Right atrium auricular region (tissue), 2 donors: ENCODE measurements at regions not wholly inside any gene's neighbourhood (a gene's known extent, or its start where the extent isn't known, plus 50 kb on each side); places are given as distances from the start of the nearest gene placed in this dataset.

Experiments used
- DNase-seq: peaks from one replicate; pipeline ENCODE4 v3.0.0-alpha.2; 2019; ENCODE audit warnings: low spot score
- H3K27ac ChIP-seq, 2 donors: fragments of 200-600 bp; sonication (generic); 1 replicate in 1 of 2; 2 replicates in 1 of 2; pipeline ENCODE4 v1.5.1; 2016 to 2019
- H3K27me3 ChIP-seq, 2 donors: fragments of 200-600 bp; sonication (generic); one replicate each; pipeline versions ENCODE4 v1.5.1 to v1.6.0; 2017 to 2019
- H3K36me3 ChIP-seq: fragments of 200-600 bp; sonication (generic); one replicate; pipeline ENCODE4 v1.5.1; 2016
- H3K4me1 ChIP-seq, 2 donors: fragments of 200-600 bp; sonication (generic); one replicate each; pipeline versions ENCODE4 v1.5.1 to v1.6.0; 2017 to 2019
- H3K4me3 ChIP-seq, 2 donors: fragments of 200-600 bp; sonication (generic); 1 replicate in 1 of 2; 2 replicates in 1 of 2; pipeline ENCODE4 v1.5.1; 2017 to 2019; ENCODE audit warnings: mild to moderate bottlenecking in 1 of 2, moderate library complexity in 1 of 2
- H3K9me3 ChIP-seq, 2 donors: fragments of 200-600 bp; sonication (generic); one replicate each; pipeline ENCODE4 v1.5.1; 2019
- TF ChIP-seq, protein P1 (sequence below), 2 donors: fragments of 200-600 bp; sonication (generic); IDR thresholded peaks; one replicate each; pipeline ENCODE4 v1.5.1; 2019; ENCODE audit warnings: antibody characterized with exemption in 2 of 2

DNA sequence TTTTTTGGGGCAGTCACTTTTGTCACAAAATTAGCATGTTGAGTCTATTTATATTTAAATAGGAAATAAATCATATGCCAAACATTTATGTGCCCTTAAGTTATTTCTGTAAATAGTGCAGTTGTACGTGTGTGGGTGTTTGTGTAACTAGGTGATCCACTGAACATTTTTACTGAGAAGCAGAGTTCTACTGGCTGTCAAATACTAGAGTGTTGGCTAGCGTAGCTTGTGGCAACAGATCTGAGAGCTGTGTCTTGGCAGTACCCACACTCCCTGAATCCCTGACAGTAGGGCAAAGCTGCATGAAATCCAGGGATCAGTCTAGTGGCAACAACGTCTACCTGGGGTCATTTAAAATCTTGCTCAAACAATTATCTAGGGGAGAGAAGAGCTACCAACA, 273.1 kb upstream of the SLC8A1 start:
- H3K27ac ChIP-seq = no peak overlapping the region
- no peak for DNase-seq

DNA sequence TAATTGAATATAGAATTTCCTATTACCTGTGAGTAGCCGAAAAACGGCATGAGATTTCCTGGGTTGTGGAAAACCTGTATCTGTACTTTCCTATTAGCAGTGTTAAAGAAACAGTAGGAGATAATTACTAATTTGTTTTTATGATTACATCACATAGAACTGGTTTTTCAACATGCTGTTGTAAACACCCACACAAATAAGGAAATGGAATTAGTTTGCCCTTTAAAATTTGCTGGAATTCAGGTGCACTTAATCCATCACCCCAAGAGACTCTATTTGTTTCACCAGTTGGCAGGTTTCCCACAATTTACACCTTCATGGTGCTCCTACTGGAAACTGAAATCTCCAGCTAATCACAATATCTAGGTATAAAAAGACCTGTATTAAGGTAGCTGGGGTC, 274.1 kb upstream of the SLC8A1 start:
- Histone ChIP-seq H3K4me3 (no peak overlapping the region), H3K27me3 (no peaks in the 10 kb centered on the region), H3K36me3 (no peaks in the 10 kb centered on the region), H3K27ac (no peak overlapping the region), H3K9me3 (no peaks in the 10 kb centered on the region), H3K4me1 (peaks cover 0 to 4% of the 10 kb centered on the region in 2 donors)
- DNase-seq = no peak
- TF ChIP-seq, protein P1, sequence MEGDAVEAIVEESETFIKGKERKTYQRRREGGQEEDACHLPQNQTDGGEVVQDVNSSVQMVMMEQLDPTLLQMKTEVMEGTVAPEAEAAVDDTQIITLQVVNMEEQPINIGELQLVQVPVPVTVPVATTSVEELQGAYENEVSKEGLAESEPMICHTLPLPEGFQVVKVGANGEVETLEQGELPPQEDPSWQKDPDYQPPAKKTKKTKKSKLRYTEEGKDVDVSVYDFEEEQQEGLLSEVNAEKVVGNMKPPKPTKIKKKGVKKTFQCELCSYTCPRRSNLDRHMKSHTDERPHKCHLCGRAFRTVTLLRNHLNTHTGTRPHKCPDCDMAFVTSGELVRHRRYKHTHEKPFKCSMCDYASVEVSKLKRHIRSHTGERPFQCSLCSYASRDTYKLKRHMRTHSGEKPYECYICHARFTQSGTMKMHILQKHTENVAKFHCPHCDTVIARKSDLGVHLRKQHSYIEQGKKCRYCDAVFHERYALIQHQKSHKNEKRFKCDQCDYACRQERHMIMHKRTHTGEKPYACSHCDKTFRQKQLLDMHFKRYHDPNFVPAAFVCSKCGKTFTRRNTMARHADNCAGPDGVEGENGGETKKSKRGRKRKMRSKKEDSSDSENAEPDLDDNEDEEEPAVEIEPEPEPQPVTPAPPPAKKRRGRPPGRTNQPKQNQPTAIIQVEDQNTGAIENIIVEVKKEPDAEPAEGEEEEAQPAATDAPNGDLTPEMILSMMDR (IDR thresholded peaks at IDR 0.05) = no peak

More for the DNA sequence above, 273.1 kb upstream of the SLC8A1 start:
- Histone ChIP-seq H3K27me3 (no peaks in the 10 kb centered on the region), H3K4me3 (no peak overlapping the region), H3K36me3 (no peaks in the 10 kb centered on the region), H3K4me1 (peaks cover 0 to 4% of the 10 kb centered on the region in 2 donors), H3K9me3 (no peaks in the 10 kb centered on the region)
- TF ChIP-seq, protein P1 (IDR thresholded peaks at IDR 0.05) = no peak

DNA sequence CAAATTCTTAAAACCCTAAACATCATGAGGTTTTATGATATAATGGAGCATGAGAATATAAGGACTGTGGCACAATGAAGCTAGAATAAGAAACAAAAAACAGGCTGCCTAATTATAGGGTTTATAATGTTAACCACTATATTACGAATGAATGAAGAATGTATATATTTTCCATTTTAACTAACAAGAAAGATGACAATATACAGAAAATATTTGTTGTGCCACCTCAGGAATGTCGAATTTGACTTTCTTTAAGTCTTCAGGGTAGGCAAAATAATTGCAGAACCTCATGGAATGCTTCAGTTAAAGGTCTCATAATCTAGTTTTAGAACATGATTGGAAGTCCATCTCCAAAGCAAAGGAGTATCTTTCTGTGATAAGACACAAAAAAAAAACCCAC, 282.9 kb upstream of the SLC8A1 start:
- Histone ChIP-seq H3K36me3 (no peaks in the 10 kb centered on the region), H3K4me3 (no peak overlapping the region), H3K27ac (no peak overlapping the region), H3K9me3 (no peaks in the 10 kb centered on the region), H3K4me1 (no peaks in the 10 kb centered on the region), H3K27me3 (no peaks in the 10 kb centered on the region)
- TF ChIP-seq, protein P1 (IDR thresholded peaks at IDR 0.05) = no peak
- DNase-seq = no peak

DNA sequence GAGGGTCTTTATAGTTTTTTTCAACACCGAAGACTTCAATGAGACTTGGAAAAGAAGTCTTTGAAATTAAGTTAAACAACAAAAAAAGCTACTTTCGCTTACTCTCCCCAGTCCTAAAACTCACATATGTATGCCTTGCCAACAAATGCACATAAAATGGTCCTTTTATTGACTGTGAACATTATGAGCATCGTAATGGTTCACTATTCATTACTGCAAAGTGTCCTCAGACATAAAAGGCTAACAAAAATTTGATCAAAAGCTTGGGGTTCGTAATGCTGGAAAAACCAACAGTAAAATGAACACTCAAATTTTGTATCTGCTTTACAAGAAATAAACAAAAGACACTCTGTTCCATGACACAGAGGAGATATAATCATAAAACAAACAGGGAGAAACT, 285.3 kb upstream of the SLC8A1 start:
- no peak for DNase-seq
- no peaks in the 10 kb centered on the region for H3K9me3 ChIP-seq
- no peaks in the 10 kb centered on the region for H3K36me3 ChIP-seq
- TF ChIP-seq, protein P1 (IDR thresholded peaks at IDR 0.05) = no peak
- H3K27me3 ChIP-seq = no peaks in the 10 kb centered on the region
- H3K27ac ChIP-seq = no peak overlapping the region
- H3K4me3 ChIP-seq = no peak overlapping the region
- no peaks in the 10 kb centered on the region for H3K4me1 ChIP-seq

DNA sequence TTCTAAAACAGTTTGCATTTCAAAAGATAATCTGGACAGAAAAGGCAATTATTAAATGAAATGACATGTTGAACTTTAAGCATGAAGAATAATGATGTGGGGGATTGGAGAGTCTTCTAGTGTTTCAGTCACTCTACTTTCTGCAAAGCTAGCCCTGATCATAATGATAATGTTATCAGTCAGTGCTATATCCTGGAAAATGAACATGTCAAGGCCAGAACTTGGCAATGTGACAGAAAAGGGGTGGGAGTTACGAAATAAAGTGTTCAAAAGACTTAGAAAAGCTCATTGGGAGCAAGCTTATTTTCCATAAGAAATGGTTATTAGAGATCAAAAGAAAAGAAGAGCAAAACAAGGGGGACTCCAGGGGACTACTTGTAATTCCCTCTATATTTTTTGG, 288.5 kb upstream of the SLC8A1 start:
- Histone ChIP-seq H3K4me3 (no peak overlapping the region), H3K27ac (no peak overlapping the region), H3K4me1 (no peaks in the 10 kb centered on the region), H3K36me3 (no peaks in the 10 kb centered on the region), H3K27me3 (no peaks in the 10 kb centered on the region), H3K9me3 (no peaks in the 10 kb centered on the region)
- DNase-seq = no peak
- TF ChIP-seq, protein P1 (IDR thresholded peaks at IDR 0.05) = no peak

DNA sequence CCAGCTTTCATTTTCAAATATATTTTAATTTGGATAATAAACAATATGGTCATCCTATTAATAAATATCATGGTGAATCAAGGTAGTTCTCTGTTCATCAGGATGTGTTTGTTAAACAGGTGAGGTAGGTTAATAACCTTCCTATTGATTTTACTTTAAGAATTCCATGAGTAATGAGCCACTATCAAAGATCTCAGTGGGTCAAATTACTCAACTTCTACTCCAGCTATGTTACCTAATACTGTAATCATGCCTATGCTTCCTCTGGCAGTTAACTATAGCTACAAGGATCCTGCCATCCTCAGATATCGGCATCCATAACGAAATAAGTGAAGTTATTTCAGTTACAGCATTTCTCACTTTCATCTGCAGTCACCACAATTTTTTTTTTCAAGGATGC, 289.6 kb upstream of the SLC8A1 start:
- H3K4me3 ChIP-seq = no peak overlapping the region
- H3K36me3 ChIP-seq = no peaks in the 10 kb centered on the region
- DNase-seq = no peak
- no peaks in the 10 kb centered on the region for H3K27me3 ChIP-seq
- TF ChIP-seq, protein P1 (IDR thresholded peaks at IDR 0.05) = no peak
- no peak overlapping the region for H3K27ac ChIP-seq
- H3K9me3 ChIP-seq = no peaks in the 10 kb centered on the region
- no peaks in the 10 kb centered on the region for H3K4me1 ChIP-seq
